Transverse colon (tissue), 4 donors: ENCODE measurements at regions not wholly inside any gene's neighbourhood (a gene's known extent, or its start where the extent isn't known, plus 50 kb on each side); places are given as distances from the start of the nearest gene placed in this dataset.

ENCODE experiments used
- DNase-seq: peaks from one replicate; pipeline ENCODE4 v3.0.0-alpha.2; 2019
- H3K27ac ChIP-seq, 4 donors: fragments of 200-600 bp; sonication (generic); 2 replicates each; pipeline ENCODE4 v1.5.1; 2016 to 2018; ENCODE audit warnings: inconsistent platforms in 4 of 4
- H3K27me3 ChIP-seq: fragments of 200-600 bp; sonication (generic); 2 replicates; pipeline ENCODE4 v1.5.1; 2017; ENCODE audit warnings: inconsistent platforms
- H3K36me3 ChIP-seq, 4 donors: fragments of 200-600 bp; sonication (generic); 2 replicates each; pipeline ENCODE4 v1.5.1; 2017 to 2019; ENCODE audit warnings: inconsistent platforms in 4 of 4
- H3K4me1 ChIP-seq, 4 donors: fragments of 200-600 bp; sonication (generic); 2 replicates each; pipeline ENCODE4 v1.5.1; 2017 to 2020; ENCODE audit warnings: inconsistent platforms in 4 of 4
- H3K4me3 ChIP-seq, 4 donors: fragments of 200-600 bp; sonication (generic); 1 replicate in 1 of 4; 2 replicates in 3 of 4; pipeline versions ENCODE4 v1.5.1 to v1.6.1; 2017 to 2019; ENCODE audit warnings: inconsistent platforms in 4 of 4
- H3K9me3 ChIP-seq, 2 donors: fragments of 200-600 bp; sonication (generic); 2 replicates each; pipeline ENCODE4 v1.5.1; 2017 to 2019; ENCODE audit warnings: inconsistent platforms in 2 of 2
- EP300 ChIP-seq: sonication (generic); formaldehyde crosslinking; IDR thresholded peaks from one replicate; pipeline ENCODE4 v1.6.1; 2017; ENCODE audit warnings: antibody characterized with exemption, low read depth
- POLR2A ChIP-seq: fragments of 450-650 bp; IDR thresholded peaks from one replicate; pipeline ENCODE4 v1.6.1; 2016; ENCODE audit warnings: antibody characterized with exemption, mild to moderate bottlenecking, moderate library complexity
- POLR2AphosphoS5 ChIP-seq, 3 donors: sonication (generic); formaldehyde crosslinking; IDR thresholded peaks; one replicate each; pipeline ENCODE4 v1.6.1; 2016; ENCODE audit warnings: antibody characterized with exemption in 3 of 3
- WGBS, 2 donors: methylation state at CpG; one replicate each; pipeline ENCODE4 v1.1.5; 2018; ENCODE audit warnings: low coverage in 1 of 2; 5-methylcytosine and 5-hydroxymethylcytosine counted together
- in situ Hi-C, 4 donors: fragments of 200-750 bp; cut with MboI; loops; one replicate each; pipeline versions ENCODE4 v1.15.0 to v1.15.1; 2017; ENCODE audit warnings: low sequenced_read_pairs in 3 of 4, low pct_ligation_motif_present in 1 of 4, low pct_unique_long_range_greater_than_20kb in 1 of 4
- intact Hi-C: fragments of 100-400 bp; cut with DNase I; formaldehyde crosslinking; loops from one replicate; pipeline ENCODE4 v1.15.1; 2023; ENCODE audit warnings: low total_unique reads
- TF ChIP-seq, protein P1 (sequence below), 5 experiments: fragments of 200-600 bp in 3 of 5; fragments of 450-650 bp in 2 of 5; sonication (generic) in 3 of 5; IDR thresholded peaks; 1 replicate in 2 of 5; 2 replicates in 3 of 5; pipeline ENCODE4 v1.5.1; 2016 to 2017; ENCODE audit warnings: antibody characterized with exemption in 5 of 5, inconsistent platforms in 3 of 5, mild to moderate bottlenecking in 2 of 5, moderate library complexity in 1 of 5

DNA sequence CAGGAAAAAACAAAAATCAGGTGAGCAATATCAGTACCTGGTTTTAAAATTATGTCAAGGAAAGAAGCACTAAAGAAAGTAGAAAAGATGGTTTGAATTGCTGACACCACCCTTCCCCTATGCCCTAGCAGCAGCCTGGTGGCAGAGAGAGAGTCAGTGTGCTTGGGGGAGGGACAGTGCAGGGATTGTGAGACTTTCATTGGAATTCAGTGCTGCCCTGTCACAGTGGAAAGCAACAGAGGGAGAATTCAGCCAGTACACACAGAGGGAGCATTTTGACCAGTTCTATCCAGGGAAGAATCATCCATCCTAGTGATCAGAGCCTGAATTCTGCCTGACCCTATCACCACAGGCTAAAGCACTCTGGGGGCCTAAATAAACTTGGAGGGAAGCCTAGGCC lies 222.4 kb upstream of the PCDH17 start:
- Histone ChIP-seq H3K27ac (no peak overlapping the region), H3K4me1 (no peaks in the 10 kb centered on the region), H3K4me3 (no peak overlapping the region), H3K9me3 (peaks cover 0 to 3% of the 10 kb centered on the region in 2 donors), H3K27me3 (no peaks in the 10 kb centered on the region), H3K36me3 (no peaks in the 10 kb centered on the region)
- TF ChIP-seq POLR2A (no peak), EP300 (no peak), POLR2AphosphoS5 (IDR thresholded peaks at IDR 0.05) (no peak)
- TF ChIP-seq, protein P1, sequence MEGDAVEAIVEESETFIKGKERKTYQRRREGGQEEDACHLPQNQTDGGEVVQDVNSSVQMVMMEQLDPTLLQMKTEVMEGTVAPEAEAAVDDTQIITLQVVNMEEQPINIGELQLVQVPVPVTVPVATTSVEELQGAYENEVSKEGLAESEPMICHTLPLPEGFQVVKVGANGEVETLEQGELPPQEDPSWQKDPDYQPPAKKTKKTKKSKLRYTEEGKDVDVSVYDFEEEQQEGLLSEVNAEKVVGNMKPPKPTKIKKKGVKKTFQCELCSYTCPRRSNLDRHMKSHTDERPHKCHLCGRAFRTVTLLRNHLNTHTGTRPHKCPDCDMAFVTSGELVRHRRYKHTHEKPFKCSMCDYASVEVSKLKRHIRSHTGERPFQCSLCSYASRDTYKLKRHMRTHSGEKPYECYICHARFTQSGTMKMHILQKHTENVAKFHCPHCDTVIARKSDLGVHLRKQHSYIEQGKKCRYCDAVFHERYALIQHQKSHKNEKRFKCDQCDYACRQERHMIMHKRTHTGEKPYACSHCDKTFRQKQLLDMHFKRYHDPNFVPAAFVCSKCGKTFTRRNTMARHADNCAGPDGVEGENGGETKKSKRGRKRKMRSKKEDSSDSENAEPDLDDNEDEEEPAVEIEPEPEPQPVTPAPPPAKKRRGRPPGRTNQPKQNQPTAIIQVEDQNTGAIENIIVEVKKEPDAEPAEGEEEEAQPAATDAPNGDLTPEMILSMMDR (IDR thresholded peaks at IDR 0.05) = no peak
- intact Hi-C loops (no loop called here), in situ Hi-C loops (no loop called here)
- no peak for DNase-seq

DNA sequence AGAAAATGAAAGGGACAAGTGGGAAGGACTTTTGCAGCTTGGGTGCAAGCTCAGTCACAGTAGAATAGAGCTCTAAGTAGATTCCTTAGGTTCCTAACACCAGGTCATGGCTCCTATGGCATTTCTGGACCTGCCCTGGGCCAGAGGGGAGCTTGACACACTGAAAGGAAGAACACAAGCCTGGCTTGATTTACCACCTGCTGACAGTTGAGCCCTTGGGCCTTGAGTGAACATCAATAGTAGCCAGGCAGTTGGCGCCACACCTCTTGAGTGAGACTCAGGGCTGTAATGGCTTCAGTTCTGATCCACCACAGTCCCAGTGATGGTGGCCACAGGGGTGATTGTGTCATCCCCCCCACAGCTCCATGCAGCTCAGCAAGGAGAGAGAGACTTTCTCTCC lies 221.9 kb upstream of the PCDH17 start:
- intact Hi-C loops = no loop called here
- H3K4me3 ChIP-seq = no peak overlapping the region
- in situ Hi-C loops = no loop called here
- DNase-seq = no peak
- H3K27ac ChIP-seq = no peak overlapping the region
- TF ChIP-seq POLR2AphosphoS5 (IDR thresholded peaks at IDR 0.05) (no peak), POLR2A (no peak), EP300 (no peak)
- TF ChIP-seq, protein P1 (IDR thresholded peaks at IDR 0.05) = no peak
- no peaks in the 10 kb centered on the region for H3K36me3 ChIP-seq
- H3K27me3 ChIP-seq = no peaks in the 10 kb centered on the region
- H3K4me1 ChIP-seq = no peaks in the 10 kb centered on the region
- WGBS, 2 donors = 100% methylated on average over 1 of the region's 1 CpG; no CpG with 5 or more reads in 1 of the 2 donors
- H3K9me3 ChIP-seq = peaks cover 0 to 3% of the 10 kb centered on the region in 2 donors

GRCh38 chr13:57418067-57418677 lies 213.4 kb upstream of the PCDH17 start:
- TF ChIP-seq POLR2AphosphoS5 (IDR thresholded peaks at IDR 0.05) = no peak
- TF ChIP-seq POLR2A = no peak
- TF ChIP-seq EP300 = no peak
- TF ChIP-seq, protein P1 (IDR thresholded peaks at IDR 0.05) = no peak
- in situ Hi-C loops = no loop called here
- H3K9me3 ChIP-seq = no peaks in the 10 kb centered on the region
- no peak overlapping the region for H3K27ac ChIP-seq
- H3K4me3 ChIP-seq = no peak overlapping the region
- intact Hi-C loops = no loop called here
- H3K36me3 ChIP-seq = no peaks in the 10 kb centered on the region
- 64 to 66% methylated on average over 6 of the region's 6 CpGs for WGBS, 2 donors
- no peaks in the 10 kb centered on the region for H3K27me3 ChIP-seq
- DNase-seq = no peak
- no peaks in the 10 kb centered on the region for H3K4me1 ChIP-seq

- TF ChIP-seq POLR2A (no peak), EP300 (no peak), POLR2AphosphoS5 (IDR thresholded peaks at IDR 0.05) (no peak)
- TF ChIP-seq, protein P1 (IDR thresholded peaks at IDR 0.05) = no peak
- Histone ChIP-seq H3K27me3 (no peaks in the 10 kb centered on the region), H3K9me3 (peaks cover 0 to 3% of the 10 kb centered on the region in 2 donors), H3K36me3 (no peaks in the 10 kb centered on the region), H3K4me1 (no peaks in the 10 kb centered on the region), H3K27ac (no peak overlapping the region), H3K4me3 (no peak overlapping the region)
- in situ Hi-C loops (no loop called here), intact Hi-C loops (no loop called here)
- 43 to 53% methylated on average over 1 of the region's 1 CpG for WGBS, 2 donors
- no peak for DNase-seq
These were observed 207.2 kb upstream of the PCDH17 start for GRCh38 chr13:57424379-57424778.
